Transverse colon (tissue), 4 donors: ENCODE measurements at regions not wholly inside any gene's neighbourhood (a gene's known extent, or its start where the extent isn't known, plus 50 kb on each side); places are given as distances from the start of the nearest gene placed in this dataset.

ENCODE experiments used
- DNase-seq: peaks from one replicate; pipeline ENCODE4 v3.0.0-alpha.2; 2019
- H3K27ac ChIP-seq, 4 donors: fragments of 200-600 bp; sonication (generic); 2 replicates each; pipeline ENCODE4 v1.5.1; 2016 to 2018; ENCODE audit warnings: inconsistent platforms in 4 of 4
- H3K27me3 ChIP-seq: fragments of 200-600 bp; sonication (generic); 2 replicates; pipeline ENCODE4 v1.5.1; 2017; ENCODE audit warnings: inconsistent platforms
- H3K36me3 ChIP-seq, 4 donors: fragments of 200-600 bp; sonication (generic); 2 replicates each; pipeline ENCODE4 v1.5.1; 2017 to 2019; ENCODE audit warnings: inconsistent platforms in 4 of 4
- H3K4me1 ChIP-seq, 4 donors: fragments of 200-600 bp; sonication (generic); 2 replicates each; pipeline ENCODE4 v1.5.1; 2017 to 2020; ENCODE audit warnings: inconsistent platforms in 4 of 4
- H3K4me3 ChIP-seq, 4 donors: fragments of 200-600 bp; sonication (generic); 1 replicate in 1 of 4; 2 replicates in 3 of 4; pipeline versions ENCODE4 v1.5.1 to v1.6.1; 2017 to 2019; ENCODE audit warnings: inconsistent platforms in 4 of 4
- H3K9me3 ChIP-seq, 2 donors: fragments of 200-600 bp; sonication (generic); 2 replicates each; pipeline ENCODE4 v1.5.1; 2017 to 2019; ENCODE audit warnings: inconsistent platforms in 2 of 2
- EP300 ChIP-seq: sonication (generic); formaldehyde crosslinking; IDR thresholded peaks from one replicate; pipeline ENCODE4 v1.6.1; 2017; ENCODE audit warnings: antibody characterized with exemption, low read depth
- POLR2A ChIP-seq: fragments of 450-650 bp; IDR thresholded peaks from one replicate; pipeline ENCODE4 v1.6.1; 2016; ENCODE audit warnings: antibody characterized with exemption, mild to moderate bottlenecking, moderate library complexity
- POLR2AphosphoS5 ChIP-seq, 3 donors: sonication (generic); formaldehyde crosslinking; IDR thresholded peaks; one replicate each; pipeline ENCODE4 v1.6.1; 2016; ENCODE audit warnings: antibody characterized with exemption in 3 of 3
- WGBS, 2 donors: methylation state at CpG; one replicate each; pipeline ENCODE4 v1.1.5; 2018; ENCODE audit warnings: low coverage in 1 of 2; 5-methylcytosine and 5-hydroxymethylcytosine counted together
- in situ Hi-C, 4 donors: fragments of 200-750 bp; cut with MboI; loops; one replicate each; pipeline versions ENCODE4 v1.15.0 to v1.15.1; 2017; ENCODE audit warnings: low sequenced_read_pairs in 3 of 4, low pct_ligation_motif_present in 1 of 4, low pct_unique_long_range_greater_than_20kb in 1 of 4
- intact Hi-C: fragments of 100-400 bp; cut with DNase I; formaldehyde crosslinking; loops from one replicate; pipeline ENCODE4 v1.15.1; 2023; ENCODE audit warnings: low total_unique reads
- TF ChIP-seq, protein P1 (sequence below), 5 experiments: fragments of 200-600 bp in 3 of 5; fragments of 450-650 bp in 2 of 5; sonication (generic) in 3 of 5; IDR thresholded peaks; 1 replicate in 2 of 5; 2 replicates in 3 of 5; pipeline ENCODE4 v1.5.1; 2016 to 2017; ENCODE audit warnings: antibody characterized with exemption in 5 of 5, inconsistent platforms in 3 of 5, mild to moderate bottlenecking in 2 of 5, moderate library complexity in 1 of 5

DNA sequence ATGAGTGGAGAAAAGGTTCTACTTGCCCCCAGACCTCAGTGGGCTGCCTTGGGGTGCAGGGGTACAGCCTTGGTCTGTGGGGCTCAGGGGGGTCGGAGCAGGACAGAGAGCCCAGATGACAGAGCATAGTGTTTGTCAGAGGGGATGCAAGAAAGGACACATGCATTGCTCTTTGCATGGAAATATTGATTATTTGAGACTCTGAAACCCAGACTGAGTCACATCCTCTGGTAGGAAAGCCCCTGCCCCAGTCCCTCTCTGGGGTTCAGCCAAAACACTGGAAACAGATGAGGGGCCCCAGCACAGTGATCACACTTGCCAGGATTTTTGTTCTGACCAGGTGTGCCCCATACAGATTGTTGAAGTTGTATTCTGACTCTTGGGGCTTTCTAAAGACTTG, 1094.4 kb downstream of the BCL11B start:
- DNase-seq, result no peak
- intact Hi-C loops, result loop anchor here (5.0 kb wide), 1 partner anchor 565 kb away; no protein-coding TSS in a partner anchor
- Histone ChIP-seq H3K9me3 (no peaks in the 10 kb centered on the region), H3K36me3 (no peaks in the 10 kb centered on the region), H3K4me3 (no peak overlapping the region), H3K27me3 (no peaks in the 10 kb centered on the region), H3K4me1 (no peaks in the 10 kb centered on the region), H3K27ac (no peak overlapping the region)
- WGBS, 2 donors, result 41% methylated on average over 1 of the region's 1 CpG; no CpG with 5 or more reads in 1 of the 2 donors
- in situ Hi-C loops, result no loop called here
- no peak for TF ChIP-seq POLR2A
- TF ChIP-seq POLR2AphosphoS5 (IDR thresholded peaks at IDR 0.05), result no peak
- TF ChIP-seq, protein P1, sequence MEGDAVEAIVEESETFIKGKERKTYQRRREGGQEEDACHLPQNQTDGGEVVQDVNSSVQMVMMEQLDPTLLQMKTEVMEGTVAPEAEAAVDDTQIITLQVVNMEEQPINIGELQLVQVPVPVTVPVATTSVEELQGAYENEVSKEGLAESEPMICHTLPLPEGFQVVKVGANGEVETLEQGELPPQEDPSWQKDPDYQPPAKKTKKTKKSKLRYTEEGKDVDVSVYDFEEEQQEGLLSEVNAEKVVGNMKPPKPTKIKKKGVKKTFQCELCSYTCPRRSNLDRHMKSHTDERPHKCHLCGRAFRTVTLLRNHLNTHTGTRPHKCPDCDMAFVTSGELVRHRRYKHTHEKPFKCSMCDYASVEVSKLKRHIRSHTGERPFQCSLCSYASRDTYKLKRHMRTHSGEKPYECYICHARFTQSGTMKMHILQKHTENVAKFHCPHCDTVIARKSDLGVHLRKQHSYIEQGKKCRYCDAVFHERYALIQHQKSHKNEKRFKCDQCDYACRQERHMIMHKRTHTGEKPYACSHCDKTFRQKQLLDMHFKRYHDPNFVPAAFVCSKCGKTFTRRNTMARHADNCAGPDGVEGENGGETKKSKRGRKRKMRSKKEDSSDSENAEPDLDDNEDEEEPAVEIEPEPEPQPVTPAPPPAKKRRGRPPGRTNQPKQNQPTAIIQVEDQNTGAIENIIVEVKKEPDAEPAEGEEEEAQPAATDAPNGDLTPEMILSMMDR (IDR thresholded peaks at IDR 0.05), result no peak
- TF ChIP-seq EP300, result no peak

DNA sequence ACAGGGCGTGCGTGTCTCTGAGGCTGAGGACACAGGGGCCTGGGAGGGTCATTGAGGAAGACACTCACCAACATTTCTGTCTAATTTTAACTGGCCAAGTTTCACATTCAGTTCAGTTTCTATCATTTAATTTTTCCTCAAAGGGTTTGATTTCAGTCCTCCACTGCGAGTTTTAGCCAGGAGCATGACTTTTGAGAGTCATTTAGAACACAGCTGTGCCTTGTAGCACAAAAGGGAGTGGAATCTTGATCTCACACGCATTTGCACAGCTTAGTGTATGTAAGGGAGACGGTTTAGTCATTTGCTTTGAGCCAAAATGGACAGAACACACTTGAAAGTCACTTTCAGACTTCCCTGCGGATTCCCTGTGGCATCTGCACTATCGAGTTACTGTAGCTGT, 1090.8 kb downstream of the BCL11B start:
- no peak for TF ChIP-seq EP300
- no peak overlapping the region for H3K4me3 ChIP-seq
- H3K36me3 ChIP-seq, result no peaks in the 10 kb centered on the region
- no peaks in the 10 kb centered on the region for H3K4me1 ChIP-seq
- no peaks in the 10 kb centered on the region for H3K27me3 ChIP-seq
- H3K9me3 ChIP-seq, result no peaks in the 10 kb centered on the region
- no peak for DNase-seq
- in situ Hi-C loops, result no loop called here
- intact Hi-C loops, result no loop called here
- WGBS, 2 donors, result 70 to 77% methylated on average over 6 to 7 of the region's 7 CpGs
- H3K27ac ChIP-seq, result no peak overlapping the region

DNA sequence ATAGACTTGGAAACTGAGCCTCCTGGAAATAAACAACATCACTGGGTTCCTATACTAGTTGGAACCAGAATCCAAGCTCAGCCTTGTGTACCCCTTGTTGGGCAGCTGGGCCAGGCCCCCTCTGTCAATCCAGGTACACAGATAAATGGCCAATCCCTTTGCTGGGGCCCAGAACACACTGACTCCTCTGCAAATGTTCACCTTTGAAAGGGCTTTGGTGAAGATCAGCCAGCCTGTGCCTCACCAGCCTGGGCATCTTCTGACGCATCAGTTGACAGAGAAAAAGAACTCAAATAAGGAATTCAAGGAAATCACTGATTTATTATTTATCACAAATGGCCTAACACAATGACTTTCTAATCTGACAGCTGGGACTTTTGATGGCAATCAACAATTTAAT, 1090.2 kb downstream of the BCL11B start:
- Histone ChIP-seq H3K36me3 (no peaks in the 10 kb centered on the region), H3K27me3 (no peaks in the 10 kb centered on the region), H3K4me1 (no peaks in the 10 kb centered on the region), H3K27ac (no peak overlapping the region), H3K9me3 (no peaks in the 10 kb centered on the region), H3K4me3 (no peak overlapping the region)
- WGBS, 2 donors, result 76% methylated on average over 1 of the region's 1 CpG; no CpG with 5 or more reads in 1 of the 2 donors
- DNase-seq, result no peak
- TF ChIP-seq POLR2A (no peak), POLR2AphosphoS5 (IDR thresholded peaks at IDR 0.05) (no peak), EP300 (no peak)
- TF ChIP-seq, protein P1 (IDR thresholded peaks at IDR 0.05), result no peak
- intact Hi-C loops, result no loop called here
- in situ Hi-C loops, result no loop called here

DNA sequence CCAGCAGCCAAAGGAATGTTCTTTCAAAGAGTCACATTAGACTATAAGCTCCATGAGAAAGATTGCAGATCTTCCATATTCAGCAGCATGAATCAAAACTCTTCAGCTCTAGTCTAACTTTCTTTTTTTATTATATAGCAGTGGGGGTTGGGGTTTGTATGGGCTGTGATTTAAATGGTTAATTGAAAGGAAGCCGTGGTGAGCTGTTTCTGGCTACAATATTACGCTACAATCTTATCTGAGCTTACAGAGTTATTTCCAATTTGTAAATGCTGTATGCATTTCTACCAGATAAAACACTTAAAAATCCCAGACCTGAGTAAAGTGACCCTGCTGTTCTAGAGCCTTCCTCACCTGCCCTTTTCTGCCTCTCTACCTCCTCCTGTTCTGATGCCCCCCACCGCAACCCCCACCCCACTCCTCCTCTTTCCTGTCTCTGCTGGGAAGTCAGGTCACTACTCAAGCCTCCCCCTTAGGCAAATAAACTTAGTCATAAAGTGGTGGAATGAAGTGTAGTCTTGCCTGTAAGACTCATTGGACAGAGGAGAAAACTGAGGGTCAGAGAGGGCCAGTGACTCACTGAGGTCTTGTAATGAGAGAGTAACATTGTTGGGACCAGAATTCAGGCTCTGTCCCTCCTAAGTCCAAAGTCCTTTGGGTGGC, 1089.5 kb downstream of the BCL11B start:
- H3K36me3 ChIP-seq, result no peaks in the 10 kb centered on the region
- 43 to 54% methylated on average over 2 to 3 of the region's 3 CpGs for WGBS, 2 donors
- H3K4me1 ChIP-seq, result no peaks in the 10 kb centered on the region
- no peak overlapping the region for H3K4me3 ChIP-seq
- DNase-seq, result no peak
- TF ChIP-seq, protein P1 (IDR thresholded peaks at IDR 0.05), result no peak
- TF ChIP-seq POLR2AphosphoS5 (IDR thresholded peaks at IDR 0.05) (no peak), POLR2A (no peak), EP300 (no peak)
- in situ Hi-C loops (no loop called here), intact Hi-C loops (no loop called here)
- H3K27me3 ChIP-seq, result no peaks in the 10 kb centered on the region
- no peak overlapping the region for H3K27ac ChIP-seq
- H3K9me3 ChIP-seq, result no peaks in the 10 kb centered on the region

DNA sequence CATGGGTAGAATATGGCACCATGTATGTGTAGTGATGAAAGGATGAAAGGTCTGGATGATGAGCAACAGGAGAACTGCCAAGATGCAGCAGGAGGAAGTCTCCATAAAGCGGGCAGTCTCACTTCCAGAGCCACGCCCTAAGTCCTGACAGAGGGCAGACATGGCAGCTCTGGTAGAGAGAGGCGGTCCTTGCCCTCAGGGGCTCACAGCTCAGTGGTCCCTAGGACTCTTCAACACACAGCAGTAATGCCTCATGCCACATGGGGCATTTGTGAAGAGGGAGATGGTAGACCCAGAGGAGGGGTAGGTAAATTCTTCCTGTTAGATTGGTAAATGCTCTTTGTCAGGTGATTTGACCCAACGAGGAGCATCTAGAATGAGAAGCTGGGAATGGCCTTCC, 1088.4 kb downstream of the BCL11B start:
- in situ Hi-C loops, result no loop called here
- 84% methylated on average over 4 of the region's 4 CpGs; no CpG with 5 or more reads in 1 of the 2 donors for WGBS, 2 donors
- H3K9me3 ChIP-seq, result no peaks in the 10 kb centered on the region
- no peaks in the 10 kb centered on the region for H3K4me1 ChIP-seq
- TF ChIP-seq, protein P1 (IDR thresholded peaks at IDR 0.05), result no peak
- TF ChIP-seq POLR2AphosphoS5 (IDR thresholded peaks at IDR 0.05), result no peak
- no peak for TF ChIP-seq EP300
- no peak for TF ChIP-seq POLR2A
- H3K27ac ChIP-seq, result no peak overlapping the region
- intact Hi-C loops, result no loop called here
- H3K27me3 ChIP-seq, result no peaks in the 10 kb centered on the region
- H3K36me3 ChIP-seq, result no peaks in the 10 kb centered on the region
- no peak overlapping the region for H3K4me3 ChIP-seq
- no peak for DNase-seq
